Esophagus muscularis mucosa (tissue), 4 donors: ENCODE measurements at regions not wholly inside any gene's neighbourhood (a gene's known extent, or its start where the extent isn't known, plus 50 kb on each side); places are given as distances from the start of the nearest gene placed in this dataset.

Experiments used
- CTCF ChIP-seq, 3 experiments: fragments of 200-600 bp in 2 of 3; fragments of 450-650 bp in 1 of 3; sonication (generic) in 2 of 3; IDR thresholded peaks; one replicate each; pipeline ENCODE4 v1.5.1; 2017 to 2019; ENCODE audit warnings: antibody characterized with exemption in 3 of 3, mild to moderate bottlenecking in 2 of 3, moderate library complexity in 1 of 3
- EP300 ChIP-seq: sonication (generic); formaldehyde crosslinking; IDR thresholded peaks from one replicate; pipeline ENCODE4 v1.6.1; 2017; ENCODE audit warnings: antibody characterized with exemption
- POLR2A ChIP-seq: fragments of 450-650 bp; IDR thresholded peaks from one replicate; pipeline ENCODE4 v1.6.1; 2017; ENCODE audit warnings: antibody characterized with exemption, moderate library complexity, mild to moderate bottlenecking, low read depth
- POLR2AphosphoS5 ChIP-seq, 2 donors: sonication (generic); formaldehyde crosslinking; IDR thresholded peaks; one replicate each; pipeline ENCODE4 v1.6.1; 2017; ENCODE audit warnings: antibody characterized with exemption in 2 of 2

GRCh38 chr12:114733919-114734318, 49.9 kb upstream of the TBX3 start:
- no peak for TF ChIP-seq CTCF (IDR thresholded peaks at IDR 0.05)
- no peak for TF ChIP-seq POLR2A
- no peak for TF ChIP-seq EP300
- no peak for TF ChIP-seq POLR2AphosphoS5 (IDR thresholded peaks at IDR 0.05)
